Mucosa of rectum (tissue), 2 donors: ENCODE measurements at regions not wholly inside any gene's neighbourhood (a gene's known extent, or its start where the extent isn't known, plus 50 kb on each side); places are given as distances from the start of the nearest gene placed in this dataset.

Experiments used
- H3K27ac ChIP-seq, 2 donors: one replicate each; pipeline ENCODE4 v1.7.0; 2013; ENCODE audit warnings: inconsistent platforms in 2 of 2, low read depth in 2 of 2, low read length in 2 of 2
- H3K27me3 ChIP-seq, 2 donors: one replicate each; pipeline ENCODE4 v1.7.0; 2013; ENCODE audit warnings: low read length in 2 of 2; ENCODE audit not compliant: control insufficient read depth in 2 of 2, insufficient read depth in 2 of 2
- H3K36me3 ChIP-seq, 2 donors: one replicate each; pipeline ENCODE4 v1.7.0; 2013; ENCODE audit warnings: low read length in 2 of 2; ENCODE audit not compliant: control insufficient read depth in 2 of 2, insufficient read depth in 2 of 2
- H3K4me1 ChIP-seq, 2 donors: one replicate each; pipeline ENCODE4 v1.7.0; 2013; ENCODE audit warnings: low read length in 2 of 2, mild to moderate bottlenecking in 1 of 2; ENCODE audit not compliant: control insufficient read depth in 2 of 2, insufficient read depth in 2 of 2
- H3K4me3 ChIP-seq, 2 donors: one replicate each; pipeline ENCODE4 v1.7.0; 2013; ENCODE audit warnings: low read length in 2 of 2
- H3K9ac ChIP-seq, 2 donors: one replicate each; pipeline ENCODE4 v1.7.0; 2013; ENCODE audit warnings: low read length in 2 of 2, low read depth in 1 of 2, mild to moderate bottlenecking in 1 of 2
- H3K9me3 ChIP-seq, 2 donors: one replicate each; pipeline ENCODE4 v1.7.0; 2013; ENCODE audit warnings: low read length in 2 of 2; ENCODE audit not compliant: control insufficient read depth in 2 of 2
- donor health status: healthy.
- donor health status: Normal muscosa, but diverticular disease.

DNA sequence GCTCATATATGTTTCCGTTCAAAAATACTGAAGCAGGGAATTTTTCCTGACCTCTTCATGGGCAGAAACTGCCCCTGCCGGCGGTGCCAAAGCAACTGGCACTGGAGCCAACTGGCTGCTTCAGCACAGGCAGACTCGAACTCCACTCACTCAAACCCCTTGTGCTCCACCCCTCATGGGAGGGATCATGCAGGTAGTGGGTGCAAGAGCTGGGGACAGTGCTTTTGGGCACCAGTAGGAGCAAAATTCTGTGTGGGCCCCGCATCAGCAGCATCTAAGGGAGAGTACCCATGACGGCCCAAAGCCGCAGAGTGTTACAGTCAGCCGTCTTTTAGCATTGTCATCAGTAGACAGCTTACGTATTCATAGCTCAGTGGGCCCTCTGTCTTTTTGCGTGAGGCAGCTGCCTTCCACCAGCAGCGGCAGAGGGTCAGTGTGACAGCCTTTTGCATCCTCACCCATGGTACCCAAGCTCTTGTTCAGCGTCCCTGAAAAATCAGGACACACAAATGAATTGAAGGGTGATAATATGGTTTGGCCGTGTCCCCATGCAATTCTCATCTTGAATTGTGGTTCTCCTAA is 393.8 kb downstream of the SLITRK6 start:
- H3K9ac ChIP-seq, result no peak overlapping the region
- H3K36me3 ChIP-seq, result no peaks in the 10 kb centered on the region
- H3K4me1 ChIP-seq, result no peaks in the 10 kb centered on the region
- no peak overlapping the region for H3K4me3 ChIP-seq
- H3K9me3 ChIP-seq, result peaks cover 0 to 2% of the 10 kb centered on the region in 2 donors
- no peak overlapping the region for H3K27ac ChIP-seq
- H3K27me3 ChIP-seq, result no peaks in the 10 kb centered on the region

DNA sequence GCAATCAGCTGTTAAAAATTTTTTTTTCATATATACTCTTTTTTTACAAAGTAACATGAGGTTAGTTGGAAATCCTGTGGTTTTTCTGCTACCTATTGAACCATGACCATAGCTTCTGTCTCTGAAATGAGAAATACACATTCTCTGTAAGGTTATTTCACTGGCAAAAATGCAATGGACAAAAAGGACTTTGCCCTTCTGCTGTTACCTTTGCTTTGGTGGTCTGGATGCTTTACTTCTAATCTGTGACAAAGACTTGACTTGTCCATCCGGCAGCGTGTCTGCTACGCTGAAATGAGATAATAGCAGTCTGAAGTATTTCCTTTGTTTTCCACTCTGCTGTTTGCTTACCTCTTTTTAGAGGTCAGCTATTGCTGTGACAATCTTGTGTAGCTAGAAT is 412.8 kb downstream of the SLITRK6 start:
- Histone ChIP-seq H3K4me3 (no peak overlapping the region), H3K4me1 (no peaks in the 10 kb centered on the region), H3K9me3 (no peaks in the 10 kb centered on the region)

GRCh38 chr13:85383291-85383690 is 415.9 kb downstream of the SLITRK6 start:
- Histone ChIP-seq H3K9me3 (no peaks in the 10 kb centered on the region), H3K4me1 (no peaks in the 10 kb centered on the region), H3K36me3 (no peaks in the 10 kb centered on the region)

More for the DNA sequence above, 412.8 kb downstream of the SLITRK6 start:
- H3K36me3 ChIP-seq, result no peaks in the 10 kb centered on the region
- no peak overlapping the region for H3K9ac ChIP-seq
- no peak overlapping the region for H3K27ac ChIP-seq
- H3K27me3 ChIP-seq, result no peaks in the 10 kb centered on the region

GRCh38 chr13:85381082-85381481 is 418.1 kb downstream of the SLITRK6 start:
- H3K36me3 ChIP-seq, result no peaks in the 10 kb centered on the region
- H3K9ac ChIP-seq, result no peak overlapping the region
- H3K4me3 ChIP-seq, result no peak overlapping the region
- no peaks in the 10 kb centered on the region for H3K27me3 ChIP-seq
- no peak overlapping the region for H3K27ac ChIP-seq
- H3K4me1 ChIP-seq, result no peaks in the 10 kb centered on the region
- H3K9me3 ChIP-seq, result no peaks in the 10 kb centered on the region

More at GRCh38 chr13:85383291-85383690, 415.9 kb downstream of the SLITRK6 start:
- Histone ChIP-seq H3K27ac (no peak overlapping the region), H3K27me3 (no peaks in the 10 kb centered on the region), H3K4me3 (no peak overlapping the region), H3K9ac (no peak overlapping the region)

GRCh38 chr13:85379991-85380390 is 419.2 kb downstream of the SLITRK6 start:
- no peaks in the 10 kb centered on the region for H3K4me1 ChIP-seq
- H3K9ac ChIP-seq, result no peak overlapping the region
- no peak overlapping the region for H3K27ac ChIP-seq
- H3K4me3 ChIP-seq, result no peak overlapping the region
- H3K36me3 ChIP-seq, result no peaks in the 10 kb centered on the region
- H3K27me3 ChIP-seq, result no peaks in the 10 kb centered on the region
- H3K9me3 ChIP-seq, result no peaks in the 10 kb centered on the region

- no peak overlapping the region for H3K9ac ChIP-seq
- no peak overlapping the region for H3K27ac ChIP-seq
- no peaks in the 10 kb centered on the region for H3K9me3 ChIP-seq
Observed at GRCh38 chr13:85379433-85379832, 419.8 kb downstream of the SLITRK6 start.

DNA sequence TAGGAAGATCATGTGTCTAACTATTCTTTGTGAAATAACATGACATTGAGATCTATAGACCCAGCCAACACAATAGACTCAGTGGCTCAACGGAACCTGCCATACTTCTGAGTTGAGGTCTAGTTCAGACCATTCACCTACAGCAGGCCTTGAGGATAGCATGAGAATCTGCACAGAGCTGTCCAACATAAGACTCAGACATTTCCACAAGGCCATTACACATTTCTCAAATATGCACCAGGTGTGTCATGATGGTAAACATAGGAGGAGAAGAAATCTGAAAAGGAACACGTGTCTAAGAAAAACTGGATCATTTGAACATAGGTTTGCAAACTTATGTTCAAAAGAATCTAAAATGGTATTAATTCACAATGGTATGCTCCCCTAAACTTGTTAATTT is 421.4 kb downstream of the SLITRK6 start:
- H3K9ac ChIP-seq, result no peak overlapping the region
- H3K36me3 ChIP-seq, result no peaks in the 10 kb centered on the region
- H3K27ac ChIP-seq, result no peak overlapping the region
- no peak overlapping the region for H3K4me3 ChIP-seq
- H3K27me3 ChIP-seq, result no peaks in the 10 kb centered on the region
- H3K9me3 ChIP-seq, result no peaks in the 10 kb centered on the region
- no peaks in the 10 kb centered on the region for H3K4me1 ChIP-seq

More at GRCh38 chr13:85379433-85379832, 419.8 kb downstream of the SLITRK6 start:
- Histone ChIP-seq H3K4me3 (no peak overlapping the region), H3K4me1 (no peaks in the 10 kb centered on the region), H3K27me3 (no peaks in the 10 kb centered on the region), H3K36me3 (no peaks in the 10 kb centered on the region)

DNA sequence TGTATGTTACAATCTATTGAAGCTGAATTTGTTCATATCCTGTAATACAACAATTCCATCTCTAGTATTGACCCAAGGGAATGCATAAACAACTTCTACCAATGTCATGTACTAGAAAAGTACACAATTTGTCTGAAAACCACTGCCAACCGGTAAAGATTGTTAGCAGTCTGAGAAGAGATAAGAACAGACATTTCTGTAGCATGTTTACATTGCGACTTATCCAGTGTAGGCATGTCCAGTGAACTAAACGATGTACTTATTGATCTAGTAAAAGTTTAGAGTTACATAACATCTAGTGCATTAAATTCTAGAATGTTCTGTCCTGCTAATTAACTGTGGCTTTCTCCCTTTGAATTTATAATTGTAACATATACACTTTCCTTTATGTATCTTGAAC is 425.9 kb downstream of the SLITRK6 start:
- H3K4me1 ChIP-seq, result no peaks in the 10 kb centered on the region
- no peaks in the 10 kb centered on the region for H3K36me3 ChIP-seq
- no peak overlapping the region for H3K4me3 ChIP-seq
- no peak overlapping the region for H3K27ac ChIP-seq
- no peaks in the 10 kb centered on the region for H3K9me3 ChIP-seq
- H3K9ac ChIP-seq, result no peak overlapping the region
- no peaks in the 10 kb centered on the region for H3K27me3 ChIP-seq

- no peaks in the 10 kb centered on the region for H3K4me1 ChIP-seq
- no peak overlapping the region for H3K9ac ChIP-seq
- no peaks in the 10 kb centered on the region for H3K9me3 ChIP-seq
- no peaks in the 10 kb centered on the region for H3K27me3 ChIP-seq
- H3K4me3 ChIP-seq, result no peak overlapping the region
- no peaks in the 10 kb centered on the region for H3K36me3 ChIP-seq
- H3K27ac ChIP-seq, result no peak overlapping the region
Observed at GRCh38 chr13:85371254-85371653, 428.0 kb downstream of the SLITRK6 start.

DNA sequence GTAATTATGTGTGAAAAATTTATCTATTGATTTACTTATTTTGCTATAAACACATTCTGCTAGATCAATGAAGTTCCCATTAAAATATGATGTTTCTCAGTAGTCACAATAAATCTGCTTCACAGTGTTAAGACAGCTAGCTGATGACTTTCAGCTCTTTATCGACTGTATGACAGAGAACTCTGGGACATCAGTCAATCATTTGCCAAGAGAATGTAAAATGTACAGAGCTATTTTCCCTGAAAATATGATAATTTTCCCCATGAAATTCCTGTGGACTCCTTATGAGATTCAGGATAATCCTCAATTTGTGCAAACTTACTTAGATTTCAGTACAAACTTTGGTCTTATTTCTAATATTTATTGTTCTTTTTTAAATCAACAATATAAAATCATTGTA is 430.5 kb downstream of the SLITRK6 start:
- Histone ChIP-seq H3K9ac (no peak overlapping the region), H3K27me3 (no peaks in the 10 kb centered on the region), H3K4me1 (no peaks in the 10 kb centered on the region), H3K9me3 (no peaks in the 10 kb centered on the region), H3K4me3 (no peak overlapping the region), H3K36me3 (no peaks in the 10 kb centered on the region), H3K27ac (no peak overlapping the region)

DNA sequence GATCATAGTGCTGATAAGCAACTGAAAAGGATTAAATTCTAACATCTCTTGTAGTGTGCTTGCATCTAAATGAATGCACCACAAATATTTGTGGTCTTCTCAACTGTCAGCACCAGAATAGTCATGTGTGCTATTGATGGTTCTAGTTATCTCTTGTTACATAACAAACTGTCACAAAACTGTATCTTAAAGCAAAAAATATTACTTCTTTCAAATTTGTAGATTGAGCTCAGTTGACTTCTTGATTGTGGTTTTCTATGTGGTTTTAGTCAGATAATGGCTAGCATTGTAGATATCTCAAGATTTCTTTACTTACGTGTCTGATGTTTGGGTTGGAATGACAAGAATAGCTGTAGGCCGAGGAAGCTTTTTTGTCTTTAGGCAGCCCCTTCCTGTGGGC is 431.3 kb downstream of the SLITRK6 start:
- no peaks in the 10 kb centered on the region for H3K4me1 ChIP-seq
- no peaks in the 10 kb centered on the region for H3K9me3 ChIP-seq
- H3K27me3 ChIP-seq, result no peaks in the 10 kb centered on the region
- H3K36me3 ChIP-seq, result no peaks in the 10 kb centered on the region
- H3K27ac ChIP-seq, result no peak overlapping the region
- no peak overlapping the region for H3K9ac ChIP-seq
- no peak overlapping the region for H3K4me3 ChIP-seq
